Globus pallidus (tissue), 1 donor: ENCODE measurements at regions not wholly inside any gene's neighbourhood (a gene's known extent, or its start where the extent isn't known, plus 50 kb on each side); places are given as distances from the start of the nearest gene placed in this dataset.

Experiments
- DNase-seq: peaks from one replicate; pipeline ENCODE4 v3.0.0-alpha.2; 2015; ENCODE audit warnings: low spot score

GRCh38 chr5:124692950-124693349 is 53.5 kb downstream of the ZNF608 start:
- no peak for DNase-seq

- no peak for DNase-seq
Measured at GRCh38 chr5:124692324-124692723, 54.1 kb downstream of the ZNF608 start.

- no peak for DNase-seq
Measured at GRCh38 chr5:124689653-124690052, 56.8 kb downstream of the ZNF608 start.

- DNase-seq: no peak
Measured at GRCh38 chr5:124686239-124687004, 60.0 kb downstream of the ZNF608 start.

- no peak for DNase-seq
Measured at GRCh38 chr5:124685404-124685930, 61.0 kb downstream of the ZNF608 start.

GRCh38 chr5:124683917-124684555 is 62.4 kb downstream of the ZNF608 start:
- DNase-seq: no peak

GRCh38 chr5:124679578-124680199 is 66.8 kb downstream of the ZNF608 start:
- DNase-seq: no peak

- DNase-seq: no peak
Measured at GRCh38 chr5:124678922-124679519, 67.4 kb downstream of the ZNF608 start.

- DNase-seq: no peak
Measured at GRCh38 chr5:124678468-124678867, 68.0 kb downstream of the ZNF608 start.

- DNase-seq: peak; percentile 79
Measured at GRCh38 chr5:124677374-124678351, 68.8 kb downstream of the ZNF608 start.

GRCh38 chr5:124675931-124676846 is 70.2 kb downstream of the ZNF608 start:
- DNase-seq: no peak

- DNase-seq: no peak
Measured at GRCh38 chr5:124671193-124671592, 75.2 kb downstream of the ZNF608 start.

- DNase-seq: no peak
Measured at GRCh38 chr5:124670722-124671184, 75.7 kb downstream of the ZNF608 start.

GRCh38 chr5:124669956-124670721 is 76.3 kb downstream of the ZNF608 start:
- DNase-seq: no peak

- no peak for DNase-seq
Measured at GRCh38 chr5:124669300-124669648, 77.2 kb downstream of the ZNF608 start.

- DNase-seq: no peak
Measured at GRCh38 chr5:124668353-124669299, 77.8 kb downstream of the ZNF608 start.

GRCh38 chr5:124665625-124666024 is 80.8 kb downstream of the ZNF608 start:
- DNase-seq: no peak

GRCh38 chr5:124665035-124665434 is 81.4 kb downstream of the ZNF608 start:
- no peak for DNase-seq
